SK-N-SH (cell line): ENCODE measurements at regions not wholly inside any gene's neighbourhood (a gene's known extent, or its start where the extent isn't known, plus 50 kb on each side); places are given as distances from the start of the nearest gene placed in this dataset.

Source experiments
- CTCF ChIA-PET: fragments of 300-600, 350-600 bp; formaldehyde crosslinking; extraction: SDS; loops from one replicate; lab custom pipeline; 2021; lab: Yijun Ruan, JAX
- POLR2A ChIA-PET: fragments of 350-600 bp; sonication (Branson Sonifier 250); formaldehyde crosslinking; extraction: SDS; loops from one replicate; lab custom pipeline; 2020; ENCODE audit warnings: antibody characterized with exemption, inconsistent platforms; lab: Yijun Ruan, JAX
- DNase-seq: peaks from one replicate; pipeline ENCODE4 v3.0.0; 2012
- H2AFZ ChIP-seq: fragments of 200-600 bp; sonication (generic); 2 replicates; pipeline ENCODE4 v1.8.1; 2016; ENCODE audit warnings: antibody characterized with exemption, mild to moderate bottlenecking, low read depth
- H3F3A ChIP-seq: fragments of 200-600 bp; sonication (generic); replicated peaks from 2 replicates; pipeline ENCODE3; 2016; ENCODE audit warnings: antibody characterized with exemption, mild to moderate bottlenecking; ENCODE audit not compliant: insufficient read depth
- H3K27ac ChIP-seq, 2 experiments: fragments of 200-500 bp in 1 of 2; fragments of 200-600 bp in 1 of 2; sonication (Bioruptor generic) in 1 of 2; sonication (generic), shearing (Covaris generic) in 1 of 2; 2 replicates each; pipeline versions ENCODE4 v1.5.1 to v1.6.1; 2014 to 2016; ENCODE audit warnings: low read depth in 2 of 2, inconsistent platforms in 1 of 2, low read length in 1 of 2, mild to moderate bottlenecking in 1 of 2, mixed read lengths in 1 of 2
- H3K27me3 ChIP-seq: fragments of 200-600 bp; sonication (generic), shearing (Covaris generic); 2 replicates; pipeline ENCODE4 v1.6.1; 2016; ENCODE audit warnings: mixed run types; ENCODE audit not compliant: insufficient read depth
- H3K36me3 ChIP-seq, 2 experiments: fragments of 200-500 bp in 1 of 2; fragments of 200-600 bp in 1 of 2; sonication (Bioruptor generic) in 1 of 2; sonication (generic) in 1 of 2; replicated peaks in 1 of 2; 2 replicates each; pipeline versions ENCODE3 to v1.5.1; 2014 to 2016; ENCODE audit warnings: low read length in 1 of 2, mild to moderate bottlenecking in 1 of 2; ENCODE audit not compliant: insufficient read depth in 2 of 2, control insufficient read depth in 1 of 2
- H3K4me1 ChIP-seq, 2 experiments: fragments of 200-500 bp in 1 of 2; fragments of 200-600 bp in 1 of 2; sonication (Bioruptor generic) in 1 of 2; sonication (generic), shearing (Covaris generic) in 1 of 2; 2 replicates each; pipeline versions ENCODE4 v1.5.1 to v1.6.1; 2014 to 2016; ENCODE audit warnings: low read depth in 1 of 2, low read length in 1 of 2, mixed run types in 1 of 2; ENCODE audit not compliant: insufficient read depth in 2 of 2, control insufficient read depth in 1 of 2
- H3K4me2 ChIP-seq: fragments of 200-600 bp; sonication (generic), shearing (Covaris generic); 2 replicates; pipeline ENCODE4 v1.6.1; 2017; ENCODE audit warnings: mixed run types
- H3K4me3 ChIP-seq, 2 experiments: fragments of 200-500 bp in 1 of 2; fragments of 200-600 bp in 1 of 2; sonication (Bioruptor generic) in 1 of 2; sonication (generic), shearing (Covaris generic) in 1 of 2; 2 replicates each; pipeline versions ENCODE4 v1.5.1 to v1.8.1; 2014 to 2016; ENCODE audit warnings: low read depth in 2 of 2, inconsistent platforms in 1 of 2, low read length in 1 of 2, mild to moderate bottlenecking in 1 of 2, mixed read lengths in 1 of 2, moderate library complexity in 1 of 2
- H3K79me2 ChIP-seq: fragments of 200-600 bp; sonication (generic); 2 replicates; pipeline ENCODE4 v1.8.1; 2017; ENCODE audit warnings: mild to moderate bottlenecking; ENCODE audit not compliant: insufficient read depth
- H3K9ac ChIP-seq: fragments of 200-600 bp; sonication (generic); 2 replicates; pipeline ENCODE4 v1.6.1; 2017; ENCODE audit warnings: mixed run types
- H3K9me2 ChIP-seq: fragments of 200-600 bp; sonication (generic); 2 replicates; pipeline ENCODE4 v1.6.1; 2017; ENCODE audit warnings: mixed run types
- H3K9me3 ChIP-seq: fragments of 200-600 bp; sonication (generic); 2 replicates; pipeline ENCODE4 v1.6.1; 2017; ENCODE audit warnings: mixed run types, mild to moderate bottlenecking, moderate library complexity
- H4K20me1 ChIP-seq: fragments of 200-600 bp; sonication (generic); 2 replicates; pipeline ENCODE4 v1.6.1; 2017; ENCODE audit warnings: mild to moderate bottlenecking, mixed run types; ENCODE audit not compliant: insufficient read depth
- CHD2 ChIP-seq: fragments of 150-350 bp; IDR thresholded peaks from 2 replicates; pipeline ENCODE4 v1.6.1; 2018; ENCODE audit warnings: low read length; ENCODE audit not compliant: partially characterized antibody
- ELF1 ChIP-seq: IDR thresholded peaks from 2 replicates; pipeline ENCODE4 v1.4.0; 2012
- EP300 ChIP-seq, 2 experiments: IDR thresholded peaks; 2 replicates each; pipeline versions ENCODE4 v1.4.0 to v1.6.1; 2012; ENCODE audit warnings: borderline replicate concordance in 1 of 2, low read depth in 1 of 2, low read length in 1 of 2
- FOSL2 ChIP-seq: IDR thresholded peaks from 2 replicates; pipeline ENCODE4 v1.4.0; 2012; ENCODE audit warnings: low read depth, mild to moderate bottlenecking, moderate library complexity, borderline replicate concordance
- FOXM1 ChIP-seq: IDR thresholded peaks from 2 replicates; pipeline ENCODE4 v1.4.0; 2012; ENCODE audit warnings: low read depth, mild to moderate bottlenecking
- MEF2A ChIP-seq: IDR thresholded peaks from 2 replicates; pipeline ENCODE4 v1.4.0; 2012; ENCODE audit warnings: low read depth, borderline replicate concordance
- NFIC ChIP-seq: IDR thresholded peaks from 2 replicates; pipeline ENCODE4 v1.4.0; 2012; ENCODE audit warnings: borderline replicate concordance
- NRF1 ChIP-seq: IDR thresholded peaks from 2 replicates; pipeline ENCODE4 v1.6.1; 2012; ENCODE audit warnings: low read depth, mild to moderate bottlenecking, low read length
- RAD21 ChIP-seq: IDR thresholded peaks from 2 replicates; pipeline ENCODE4 v1.6.1; 2012; ENCODE audit warnings: mild to moderate bottlenecking, low read length
- RCOR1 ChIP-seq: fragments of 150-350 bp; IDR thresholded peaks from 2 replicates; pipeline ENCODE4 v1.6.1; 2017; ENCODE audit warnings: antibody characterized with exemption, low read length
- RFX5 ChIP-seq: IDR thresholded peaks from 2 replicates; pipeline ENCODE4 v1.6.1; 2012; ENCODE audit warnings: mild to moderate bottlenecking, improper control_type of control experiment, low read length
- RXRA ChIP-seq: IDR thresholded peaks from 2 replicates; pipeline ENCODE4 v1.4.0; 2012; ENCODE audit warnings: low read depth, mild to moderate bottlenecking, borderline replicate concordance
- SIN3A ChIP-seq: IDR thresholded peaks from 2 replicates; pipeline ENCODE4 v1.6.1; 2012; ENCODE audit warnings: low read depth, mild to moderate bottlenecking, low read length, moderate library complexity, borderline replicate concordance
- TCF12 ChIP-seq: IDR thresholded peaks from 2 replicates; pipeline ENCODE4 v1.4.0; 2012
- TEAD4 ChIP-seq: IDR thresholded peaks from 2 replicates; pipeline ENCODE4 v1.4.0; 2012; ENCODE audit warnings: mild to moderate bottlenecking, borderline replicate concordance; ENCODE audit not compliant: insufficient read depth
- WGBS: methylation state at CpG from one replicate; pipeline ENCODE4 v1.1.6; 2017; ENCODE audit warnings: low lambda C conversion rate; 5-methylcytosine and 5-hydroxymethylcytosine counted together
- TF ChIP-seq, protein P1 (sequence below): fragments of 150-350 bp; IDR thresholded peaks from 2 replicates; pipeline ENCODE4 v1.6.1; 2016; ENCODE audit warnings: mild to moderate bottlenecking, low read depth, low read length
- TF ChIP-seq, protein P2 (sequence below): fragments of 200-600 bp; sonication (generic); IDR thresholded peaks from 2 replicates; pipeline ENCODE4 v1.6.1; 2017; ENCODE audit warnings: antibody characterized with exemption, mild to moderate bottlenecking, moderate library complexity
- TF ChIP-seq, protein P3 (sequence below): IDR thresholded peaks from 2 replicates; pipeline ENCODE4 v1.4.0; 2012; ENCODE audit warnings: low read depth
- TF ChIP-seq, protein P4 (sequence below): IDR thresholded peaks from 2 replicates; pipeline ENCODE4 v1.4.0; 2012; ENCODE audit warnings: low read depth, borderline replicate concordance
- TF ChIP-seq, protein P5 (sequence below): IDR thresholded peaks from 2 replicates; pipeline ENCODE4 v1.4.0; 2012; ENCODE audit warnings: low read depth, borderline replicate concordance

DNA sequence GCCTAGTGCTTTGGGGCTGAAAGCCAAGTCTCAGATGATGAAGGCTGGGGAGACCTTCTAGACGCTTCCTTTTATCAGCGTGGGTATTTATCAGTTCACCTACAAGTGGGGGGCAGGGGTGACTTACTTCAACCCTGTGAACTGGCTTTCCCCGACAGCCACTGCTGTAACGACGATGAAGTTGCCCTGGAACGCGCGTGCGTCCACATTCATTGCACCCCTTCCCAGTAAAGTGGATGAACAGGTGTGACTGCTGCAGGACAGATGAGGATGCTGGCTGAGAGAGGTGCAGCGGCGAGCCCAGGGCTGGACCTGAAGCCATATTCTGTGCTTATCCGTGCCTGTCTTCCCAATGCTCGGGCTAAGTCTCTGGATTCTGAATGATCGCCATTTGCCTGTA is 1122.3 kb downstream of the TBC1D22A start:
- Histone ChIP-seq H3K4me2 (no peak overlapping the region), H3K9me3 (no peaks in the 10 kb centered on the region), H3K9me2 (no peaks in the 10 kb centered on the region), H3K27me3 (no peaks in the 10 kb centered on the region), H3K4me1 (peaks cover 0 to 3% of the 10 kb centered on the region in 2 experiments; a peak in 1 of 4 replicates), H3K79me2 (no peaks in the 10 kb centered on the region), H3K36me3 (no peaks in the 10 kb centered on the region), H3F3A (no peaks in the 10 kb centered on the region), H4K20me1 (no peaks in the 10 kb centered on the region), H3K9ac (no peak overlapping the region), H3K4me3 (no peak overlapping the region), H2AFZ (no peak overlapping the region), H3K27ac (no peak overlapping the region)
- WGBS, result 70% methylated on average over 11 of the region's 14 CpGs
- ChIA-PET CTCF (no interaction called here), POLR2A (no interaction called here)
- no peak for DNase-seq
- TF ChIP-seq TCF12 (no peak), RAD21 (no peak), FOXM1 (no peak), MEF2A (no peak), SIN3A (no peak), CHD2 (no peak), RXRA (no peak), NRF1 (no peak), ELF1 (no peak)
- TF ChIP-seq, protein P1, sequence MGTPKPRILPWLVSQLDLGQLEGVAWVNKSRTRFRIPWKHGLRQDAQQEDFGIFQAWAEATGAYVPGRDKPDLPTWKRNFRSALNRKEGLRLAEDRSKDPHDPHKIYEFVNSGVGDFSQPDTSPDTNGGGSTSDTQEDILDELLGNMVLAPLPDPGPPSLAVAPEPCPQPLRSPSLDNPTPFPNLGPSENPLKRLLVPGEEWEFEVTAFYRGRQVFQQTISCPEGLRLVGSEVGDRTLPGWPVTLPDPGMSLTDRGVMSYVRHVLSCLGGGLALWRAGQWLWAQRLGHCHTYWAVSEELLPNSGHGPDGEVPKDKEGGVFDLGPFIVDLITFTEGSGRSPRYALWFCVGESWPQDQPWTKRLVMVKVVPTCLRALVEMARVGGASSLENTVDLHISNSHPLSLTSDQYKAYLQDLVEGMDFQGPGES, result no peak
- TF ChIP-seq, protein P2, sequence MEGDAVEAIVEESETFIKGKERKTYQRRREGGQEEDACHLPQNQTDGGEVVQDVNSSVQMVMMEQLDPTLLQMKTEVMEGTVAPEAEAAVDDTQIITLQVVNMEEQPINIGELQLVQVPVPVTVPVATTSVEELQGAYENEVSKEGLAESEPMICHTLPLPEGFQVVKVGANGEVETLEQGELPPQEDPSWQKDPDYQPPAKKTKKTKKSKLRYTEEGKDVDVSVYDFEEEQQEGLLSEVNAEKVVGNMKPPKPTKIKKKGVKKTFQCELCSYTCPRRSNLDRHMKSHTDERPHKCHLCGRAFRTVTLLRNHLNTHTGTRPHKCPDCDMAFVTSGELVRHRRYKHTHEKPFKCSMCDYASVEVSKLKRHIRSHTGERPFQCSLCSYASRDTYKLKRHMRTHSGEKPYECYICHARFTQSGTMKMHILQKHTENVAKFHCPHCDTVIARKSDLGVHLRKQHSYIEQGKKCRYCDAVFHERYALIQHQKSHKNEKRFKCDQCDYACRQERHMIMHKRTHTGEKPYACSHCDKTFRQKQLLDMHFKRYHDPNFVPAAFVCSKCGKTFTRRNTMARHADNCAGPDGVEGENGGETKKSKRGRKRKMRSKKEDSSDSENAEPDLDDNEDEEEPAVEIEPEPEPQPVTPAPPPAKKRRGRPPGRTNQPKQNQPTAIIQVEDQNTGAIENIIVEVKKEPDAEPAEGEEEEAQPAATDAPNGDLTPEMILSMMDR, result no peak
- TF ChIP-seq, protein P3, sequence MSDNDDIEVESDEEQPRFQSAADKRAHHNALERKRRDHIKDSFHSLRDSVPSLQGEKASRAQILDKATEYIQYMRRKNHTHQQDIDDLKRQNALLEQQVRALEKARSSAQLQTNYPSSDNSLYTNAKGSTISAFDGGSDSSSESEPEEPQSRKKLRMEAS, result no peak
- TF ChIP-seq, protein P4, sequence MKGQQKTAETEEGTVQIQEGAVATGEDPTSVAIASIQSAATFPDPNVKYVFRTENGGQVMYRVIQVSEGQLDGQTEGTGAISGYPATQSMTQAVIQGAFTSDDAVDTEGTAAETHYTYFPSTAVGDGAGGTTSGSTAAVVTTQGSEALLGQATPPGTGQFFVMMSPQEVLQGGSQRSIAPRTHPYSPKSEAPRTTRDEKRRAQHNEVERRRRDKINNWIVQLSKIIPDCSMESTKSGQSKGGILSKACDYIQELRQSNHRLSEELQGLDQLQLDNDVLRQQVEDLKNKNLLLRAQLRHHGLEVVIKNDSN, result no peak

DNA sequence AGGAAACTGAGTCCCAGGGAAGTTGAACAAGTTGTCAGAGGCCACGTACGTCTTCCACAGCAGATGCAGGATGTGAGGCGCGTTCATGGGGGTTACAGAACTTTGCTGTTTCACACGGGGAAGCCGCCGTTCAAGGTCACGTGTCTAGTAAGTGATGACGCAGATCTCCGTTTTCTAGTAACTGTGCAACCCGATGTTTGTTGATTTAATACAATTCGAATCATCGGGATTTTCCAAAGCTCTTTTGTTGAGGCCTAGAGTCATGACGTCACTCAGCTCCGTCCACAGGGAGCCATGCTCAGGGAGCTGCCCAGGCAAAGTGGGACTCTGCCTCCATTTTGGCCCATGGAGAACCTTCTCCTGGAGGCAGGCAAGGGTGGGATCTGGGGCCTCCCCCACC is 1121.8 kb downstream of the TBC1D22A start:
- no peaks in the 10 kb centered on the region for H3K79me2 ChIP-seq
- CTCF ChIA-PET, result no interaction called here
- WGBS, result 27% methylated on average over 15 of the region's 15 CpGs
- TF ChIP-seq SIN3A (no peak), TEAD4 (no peak), FOSL2 (no peak), MEF2A (no peak), EP300 (IDR thresholded peaks at IDR 0.05; ENCODE audit: borderline replicate concordance in 1 of 2, low read depth in 1 of 2, low read length in 1 of 2) (no peak), NFIC (no peak), RCOR1 (no peak), RFX5 (no peak), NRF1 (no peak), RAD21 (no peak)
- TF ChIP-seq, protein P3, result no peak
- TF ChIP-seq, protein P5, sequence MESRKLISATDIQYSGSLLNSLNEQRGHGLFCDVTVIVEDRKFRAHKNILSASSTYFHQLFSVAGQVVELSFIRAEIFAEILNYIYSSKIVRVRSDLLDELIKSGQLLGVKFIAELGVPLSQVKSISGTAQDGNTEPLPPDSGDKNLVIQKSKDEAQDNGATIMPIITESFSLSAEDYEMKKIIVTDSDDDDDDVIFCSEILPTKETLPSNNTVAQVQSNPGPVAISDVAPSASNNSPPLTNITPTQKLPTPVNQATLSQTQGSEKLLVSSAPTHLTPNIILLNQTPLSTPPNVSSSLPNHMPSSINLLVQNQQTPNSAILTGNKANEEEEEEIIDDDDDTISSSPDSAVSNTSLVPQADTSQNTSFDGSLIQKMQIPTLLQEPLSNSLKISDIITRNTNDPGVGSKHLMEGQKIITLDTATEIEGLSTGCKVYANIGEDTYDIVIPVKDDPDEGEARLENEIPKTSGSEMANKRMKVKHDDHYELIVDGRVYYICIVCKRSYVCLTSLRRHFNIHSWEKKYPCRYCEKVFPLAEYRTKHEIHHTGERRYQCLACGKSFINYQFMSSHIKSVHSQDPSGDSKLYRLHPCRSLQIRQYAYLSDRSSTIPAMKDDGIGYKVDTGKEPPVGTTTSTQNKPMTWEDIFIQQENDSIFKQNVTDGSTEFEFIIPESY, result no peak
- TF ChIP-seq, protein P2, result no peak

More for the DNA sequence above, 1121.8 kb downstream of the TBC1D22A start:
- Histone ChIP-seq H3K36me3 (no peaks in the 10 kb centered on the region), H3K9me3 (no peaks in the 10 kb centered on the region), H3K4me3 (no peak overlapping the region), H3K27ac (no peak overlapping the region), H3F3A (no peaks in the 10 kb centered on the region), H2AFZ (no peak overlapping the region), H4K20me1 (no peaks in the 10 kb centered on the region), H3K9me2 (no peaks in the 10 kb centered on the region), H3K9ac (no peak overlapping the region), H3K4me2 (no peak overlapping the region), H3K27me3 (no peaks in the 10 kb centered on the region), H3K4me1 (peaks cover 0 to 3% of the 10 kb centered on the region in 2 experiments; a peak in 1 of 4 replicates)
- POLR2A ChIA-PET, result no interaction called here
- no peak for DNase-seq
